ENCODE measurements at regions not wholly inside any gene's neighbourhood (a gene's known extent, or its start where the extent isn't known, plus 50 kb on each side); places are given as distances from the start of the nearest gene placed in this dataset.

- no peak for TF ChIP-seq CTCF (conservative IDR thresholded peaks at IDR 0.05; ENCODE audit: low read depth, low read length)
- TF ChIP-seq EZH2 (IDR thresholded peaks at IDR 0.05; ENCODE audit: borderline replicate concordance, low read depth, low read length, poor library complexity, severe bottlenecking) = no peak
Measured at GRCh38 chr15:87538327-87538834, 718.2 kb downstream of the NTRK3 start.

Measured in A673 (cell line).